ENCODE measurements at regions not wholly inside any gene's neighbourhood (a gene's known extent, or its start where the extent isn't known, plus 50 kb on each side); places are given as distances from the start of the nearest gene placed in this dataset.

GRCh38 chr12:43285159-43285598 is 266.8 kb downstream of the ADAMTS20 start:
- TF ChIP-seq POLR2A (IDR thresholded peaks at IDR 0.05): no peak
- no peak for TF ChIP-seq CTCF (IDR thresholded peaks at IDR 0.05)

All from adrenal gland (tissue), 5 donors.